Left forelimb (tissue), 1 donor: ENCODE measurements at regions not wholly inside any gene's neighbourhood (a gene's known extent, or its start where the extent isn't known, plus 50 kb on each side); places are given as distances from the start of the nearest gene placed in this dataset.
"Not testable (repeated sequence)": the region's sequence is repeated elsewhere in the genome, so short reads cannot be mapped to it uniquely, and the experiment has no call there.

Experiments
- DNase-seq: peaks from one replicate; pipeline ENCODE4 v3.0.0-alpha.2; 2018; ENCODE audit warnings: low spot score

DNA sequence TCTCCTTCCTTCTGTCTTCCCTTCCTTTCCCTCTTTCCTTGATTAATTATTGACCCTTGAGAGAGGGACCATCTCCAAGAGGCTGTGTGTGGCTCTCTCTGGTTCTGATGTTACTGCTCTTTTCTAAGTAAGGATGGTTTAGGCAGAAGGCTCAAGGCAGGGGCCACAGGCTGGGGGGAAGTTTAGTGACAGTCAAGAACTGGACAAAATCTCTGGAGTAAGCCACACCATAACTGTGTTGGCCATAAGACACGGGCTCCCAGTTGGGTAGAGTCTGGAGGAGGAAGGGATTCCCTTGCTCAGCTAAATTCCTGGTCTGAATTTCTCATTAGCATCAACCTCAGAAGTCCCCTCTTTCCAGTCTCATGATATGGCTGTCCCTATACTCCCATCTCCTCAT, 74.7 kb downstream of the BUD13 start:
- DNase-seq, result no peak

DNA sequence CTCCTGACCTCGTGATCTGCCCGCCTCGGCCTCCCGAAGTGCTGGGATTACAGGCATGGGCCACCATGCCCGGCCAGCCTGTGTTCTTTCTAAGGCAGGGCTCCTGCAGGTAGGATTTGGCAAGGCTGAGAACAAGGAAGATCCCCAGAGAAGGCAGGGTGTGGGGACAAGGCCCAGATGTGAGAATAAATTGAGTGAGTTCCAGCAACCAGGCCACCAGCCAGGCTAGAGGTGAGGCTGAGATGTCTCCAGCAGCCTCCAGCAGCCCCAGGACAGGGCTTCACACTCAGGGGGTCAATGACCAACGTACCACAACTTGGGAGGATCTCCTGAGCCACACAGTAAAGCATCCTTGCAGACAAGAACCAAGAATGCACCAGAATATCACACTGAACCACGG, 75.1 kb downstream of the BUD13 start:
- no peak for DNase-seq

DNA sequence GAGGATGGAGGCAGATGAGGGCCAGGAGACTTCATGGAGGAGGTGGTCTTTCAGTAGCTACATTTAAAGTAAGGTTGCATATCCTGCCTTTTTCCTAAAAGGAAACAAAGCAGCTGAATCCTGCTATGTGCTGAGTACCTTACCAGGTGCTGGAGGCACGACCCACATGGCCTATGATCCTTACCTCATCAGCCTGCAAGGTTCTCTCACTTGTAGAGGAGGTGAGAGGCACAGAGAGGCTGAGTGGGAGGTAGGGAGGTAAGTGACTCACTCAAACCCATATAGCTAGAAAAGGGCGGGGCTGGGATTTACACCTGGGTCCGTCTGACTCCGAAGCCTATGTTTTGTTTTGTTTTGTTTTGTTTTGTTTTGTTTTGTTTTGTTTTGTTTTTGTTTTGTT, 75.8 kb downstream of the BUD13 start:
- DNase-seq, result no peak

DNA sequence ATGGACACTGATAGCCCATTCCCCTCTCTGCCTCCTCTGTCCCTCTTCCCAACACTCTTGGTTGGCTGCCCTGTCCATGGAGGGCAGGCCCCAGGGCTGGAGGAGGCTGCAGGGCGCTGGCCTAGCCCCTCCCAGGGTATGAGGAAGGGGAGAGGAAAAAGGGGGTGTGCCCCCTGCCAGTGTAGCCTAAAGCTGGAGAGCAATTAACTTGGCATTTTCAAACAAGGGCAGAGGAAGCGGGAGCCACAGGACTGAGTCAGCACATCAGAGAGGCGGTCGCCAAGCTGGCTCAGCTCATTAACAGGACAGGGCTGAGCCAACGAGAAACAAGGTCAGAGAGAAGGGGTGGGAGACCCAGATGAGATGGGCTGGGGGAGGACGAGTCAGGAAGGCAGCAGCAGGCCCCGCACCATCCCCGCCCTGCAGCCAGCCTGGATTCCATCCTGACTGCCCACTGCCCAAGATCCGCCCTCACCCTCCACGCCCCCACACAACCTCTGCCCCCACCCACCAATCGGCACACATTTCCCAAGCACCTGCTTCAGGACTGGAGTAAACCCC, 76.3 kb downstream of the BUD13 start:
- DNase-seq, result no peak

DNA sequence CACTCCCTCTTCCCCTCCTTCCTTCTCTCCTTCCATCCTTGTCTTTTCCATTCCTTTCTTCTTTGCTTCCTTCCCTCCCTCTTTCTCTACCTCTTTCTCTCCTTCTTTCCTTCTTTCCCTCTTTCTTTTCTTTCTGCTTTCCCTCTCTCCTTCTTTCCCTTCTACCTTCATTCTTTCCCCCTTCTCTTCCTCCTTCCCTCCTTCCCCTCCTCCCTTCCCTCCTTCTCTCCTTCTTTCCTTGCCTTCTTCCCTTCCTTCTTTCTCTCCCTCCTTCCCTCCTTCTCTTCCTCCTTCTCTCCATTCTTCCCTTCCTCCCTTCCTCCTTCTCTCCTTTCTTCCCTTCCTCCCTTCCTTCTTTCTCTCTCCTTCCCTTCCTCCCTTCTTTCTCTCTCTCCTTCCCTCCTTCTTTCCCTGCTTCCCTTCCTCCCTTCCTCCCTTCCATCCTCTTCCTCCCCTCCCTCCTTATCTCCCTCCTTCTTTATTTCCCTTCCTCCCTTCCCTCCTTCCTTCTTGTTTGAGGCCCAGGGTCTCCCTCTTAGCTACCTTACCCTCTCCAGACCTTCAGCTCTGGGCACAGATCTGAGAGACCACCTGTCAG, 77.0 kb downstream of the BUD13 start:
- DNase-seq, result no peak

DNA sequence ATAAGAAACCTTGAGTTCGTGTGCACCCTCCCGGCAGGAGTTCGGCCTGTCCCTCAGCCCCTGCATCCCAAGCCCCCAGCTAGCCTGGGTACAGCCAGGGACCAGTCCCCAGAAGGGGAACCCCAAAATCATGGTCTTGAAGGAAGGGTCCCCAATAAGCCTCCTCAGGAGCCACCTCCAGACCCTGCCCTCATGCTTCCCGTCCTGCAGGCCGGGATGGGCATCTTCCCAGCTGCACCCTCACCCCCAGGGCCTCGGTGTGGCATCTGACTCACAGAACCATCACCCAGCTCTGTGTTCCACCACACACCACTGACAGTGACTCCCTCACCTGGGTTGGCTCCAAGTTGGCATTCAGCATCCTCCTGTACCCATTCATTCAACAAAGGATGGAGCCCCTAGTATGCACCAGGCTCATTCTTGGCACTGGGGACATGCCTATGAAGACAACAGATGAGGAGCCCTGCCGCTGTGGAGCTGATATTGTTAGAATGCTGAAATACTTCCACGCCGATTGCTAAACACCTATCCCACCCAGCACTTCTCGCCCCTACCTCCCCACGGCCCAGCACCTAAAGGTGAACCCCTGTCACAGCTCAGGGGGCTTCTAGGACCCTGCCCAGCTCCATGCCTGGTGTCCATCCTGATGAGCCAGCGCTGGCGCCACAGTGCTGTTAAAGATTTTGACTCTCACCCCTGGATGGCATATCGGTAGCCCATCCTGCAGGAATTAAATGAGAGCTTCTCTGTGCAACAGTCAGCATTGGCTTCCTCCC, 77.8 kb downstream of the BUD13 start:
- no peak for DNase-seq

DNA sequence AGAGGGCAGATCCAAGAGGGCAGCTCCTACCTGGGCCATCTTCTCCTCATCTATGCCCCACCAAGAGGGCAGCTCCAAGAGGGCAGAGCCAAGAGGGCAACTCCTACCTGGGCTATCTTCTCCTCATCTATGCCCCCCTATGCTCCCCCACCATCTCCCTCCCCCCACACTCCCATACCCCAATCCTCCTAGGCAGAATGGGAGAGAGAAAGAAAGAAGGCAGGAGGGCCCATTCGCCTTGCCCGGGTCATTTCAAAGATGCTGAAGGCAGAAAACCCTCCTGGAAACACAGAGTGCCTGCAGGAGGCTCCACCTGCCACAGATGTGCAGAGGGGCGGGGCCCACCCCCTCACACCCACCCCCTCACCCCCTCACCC, 78.5 kb downstream of the BUD13 start:
- no peak for DNase-seq

DNA sequence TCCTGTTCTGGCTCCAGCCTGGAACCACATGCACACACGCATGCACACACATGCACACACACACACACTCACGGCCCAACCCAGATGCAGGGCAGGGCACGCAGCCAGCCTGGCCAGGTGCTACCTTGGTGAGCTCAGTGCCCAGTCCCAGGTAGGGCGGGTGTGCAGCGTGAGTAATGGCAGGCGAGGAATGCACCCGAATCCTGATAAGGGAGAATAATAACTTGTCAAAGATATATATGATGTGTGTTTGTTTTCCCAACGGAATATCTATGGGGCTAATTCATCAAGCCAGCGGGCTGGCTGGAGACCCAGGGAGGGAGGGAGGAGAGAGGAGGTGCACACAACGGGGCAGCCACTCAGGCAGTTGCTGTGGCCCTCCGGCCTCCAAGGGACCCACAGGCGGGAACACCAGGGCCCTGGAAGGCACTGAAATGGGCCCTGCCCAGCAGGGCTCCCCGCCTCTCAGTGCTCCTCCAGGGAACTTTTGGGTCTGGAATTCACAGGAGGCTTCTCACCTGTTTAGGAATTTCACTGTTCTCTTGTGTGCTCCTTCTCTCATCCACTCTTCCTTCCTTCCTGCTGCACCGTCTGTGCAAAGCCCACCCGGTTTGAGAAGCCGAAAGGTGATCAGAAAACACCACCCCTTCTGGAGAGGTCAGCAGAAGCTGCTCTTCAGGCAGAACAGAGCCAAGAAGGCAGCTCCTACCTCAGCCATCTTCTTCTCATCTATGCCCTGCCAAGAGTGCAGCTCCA, 79.0 kb downstream of the BUD13 start:
- no peak for DNase-seq

DNA sequence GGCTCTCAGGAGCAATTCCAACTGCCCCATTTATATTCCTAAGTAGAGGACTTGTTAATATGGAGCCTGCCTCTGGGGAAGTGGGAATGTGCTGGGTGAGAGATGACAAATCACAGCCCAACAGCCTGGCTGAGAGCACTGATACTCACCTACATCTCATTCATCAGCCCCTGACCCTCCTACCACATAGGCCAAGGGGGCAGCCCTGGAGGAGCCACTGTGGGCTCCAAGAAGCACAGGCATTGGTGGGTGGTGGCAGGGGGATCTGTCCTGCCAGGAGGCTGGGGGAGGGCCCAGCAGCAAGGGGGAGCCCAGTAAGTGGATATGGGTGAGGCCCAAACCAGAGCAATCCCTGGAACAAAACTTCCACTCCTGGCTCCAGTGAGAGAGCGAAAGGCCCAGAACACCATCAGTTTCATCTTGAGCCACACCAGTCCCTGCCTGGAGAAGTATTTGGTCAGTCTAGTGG, 79.7 kb downstream of the BUD13 start:
- DNase-seq, result no peak

DNA sequence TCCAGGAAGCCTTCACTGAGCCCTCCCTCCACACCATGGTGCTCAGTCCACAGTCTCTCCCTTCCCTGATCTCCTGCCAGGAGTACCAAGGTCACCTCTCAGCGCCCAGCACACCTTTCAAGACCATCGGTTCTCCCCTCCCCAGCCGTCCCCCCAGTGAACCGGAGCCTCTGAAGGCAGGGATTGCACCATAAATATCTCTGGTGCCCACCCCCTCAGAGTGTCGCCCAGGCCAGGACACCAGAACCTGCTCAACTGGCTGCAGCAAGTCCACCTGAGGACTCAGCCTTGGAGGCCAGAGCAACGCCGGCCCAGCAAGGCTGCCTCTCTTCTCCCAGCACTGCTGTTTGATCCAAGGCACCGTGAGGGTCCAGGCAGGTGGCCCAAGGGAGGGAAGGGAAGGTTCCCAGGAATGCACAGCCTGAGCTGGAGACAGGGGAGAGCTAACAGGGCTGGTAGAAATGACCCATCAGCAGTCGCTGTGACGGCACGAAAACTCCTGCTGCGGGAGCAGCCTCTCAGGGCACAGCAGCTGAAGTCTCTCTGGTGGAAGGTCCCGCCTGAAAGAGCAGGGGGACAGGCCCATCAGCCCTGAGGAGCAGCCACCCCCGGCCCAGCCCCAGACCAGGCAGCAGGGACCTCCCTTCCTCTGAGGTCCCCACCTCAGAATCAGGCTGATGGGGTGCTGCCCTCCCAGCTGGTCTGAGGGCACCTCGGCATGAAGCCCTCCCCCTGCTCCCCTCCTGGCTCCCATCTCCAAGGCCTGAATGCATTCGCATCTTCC, 80.3 kb downstream of the BUD13 start:
- DNase-seq, result no peak

DNA sequence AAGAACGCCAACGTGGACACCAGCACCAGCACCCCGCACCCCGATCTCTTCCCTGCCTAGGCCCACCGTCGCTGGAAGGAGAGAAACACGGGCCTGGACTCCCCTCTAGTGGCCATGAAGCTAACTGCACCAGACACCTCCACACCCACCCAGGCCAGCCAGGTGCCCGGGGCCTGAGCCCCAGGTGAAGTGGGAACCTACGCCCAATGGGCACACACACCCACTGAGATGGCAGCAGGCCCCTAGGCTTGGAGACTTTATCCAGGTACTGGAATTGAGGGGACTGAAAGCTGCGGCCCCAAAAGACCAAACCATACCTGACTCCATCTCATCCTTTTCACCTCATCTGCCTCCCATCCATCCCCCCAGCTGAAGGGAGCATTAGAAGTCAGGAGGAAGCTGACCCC, 81.0 kb downstream of the BUD13 start:
- DNase-seq, result no peak

DNA sequence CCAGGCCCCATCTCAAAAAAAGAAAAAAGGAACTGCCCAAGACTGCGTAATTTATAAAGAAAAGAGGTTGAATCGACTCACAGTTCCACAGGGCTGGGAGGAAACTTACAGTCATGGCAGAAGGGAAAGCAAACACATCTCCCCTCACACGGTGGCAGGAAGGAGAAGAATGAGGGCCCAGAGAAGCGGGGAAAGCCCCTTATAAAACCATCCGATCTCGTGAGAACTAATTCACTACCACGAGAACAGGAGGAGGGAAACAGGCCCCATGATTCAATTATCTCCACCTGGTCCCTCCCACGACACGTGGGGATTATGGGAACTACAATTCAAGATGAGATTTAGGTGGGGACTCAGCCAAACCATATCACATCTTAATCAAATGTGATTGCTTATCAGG, 82.2 kb downstream of the BUD13 start:
- DNase-seq, result no peak

DNA sequence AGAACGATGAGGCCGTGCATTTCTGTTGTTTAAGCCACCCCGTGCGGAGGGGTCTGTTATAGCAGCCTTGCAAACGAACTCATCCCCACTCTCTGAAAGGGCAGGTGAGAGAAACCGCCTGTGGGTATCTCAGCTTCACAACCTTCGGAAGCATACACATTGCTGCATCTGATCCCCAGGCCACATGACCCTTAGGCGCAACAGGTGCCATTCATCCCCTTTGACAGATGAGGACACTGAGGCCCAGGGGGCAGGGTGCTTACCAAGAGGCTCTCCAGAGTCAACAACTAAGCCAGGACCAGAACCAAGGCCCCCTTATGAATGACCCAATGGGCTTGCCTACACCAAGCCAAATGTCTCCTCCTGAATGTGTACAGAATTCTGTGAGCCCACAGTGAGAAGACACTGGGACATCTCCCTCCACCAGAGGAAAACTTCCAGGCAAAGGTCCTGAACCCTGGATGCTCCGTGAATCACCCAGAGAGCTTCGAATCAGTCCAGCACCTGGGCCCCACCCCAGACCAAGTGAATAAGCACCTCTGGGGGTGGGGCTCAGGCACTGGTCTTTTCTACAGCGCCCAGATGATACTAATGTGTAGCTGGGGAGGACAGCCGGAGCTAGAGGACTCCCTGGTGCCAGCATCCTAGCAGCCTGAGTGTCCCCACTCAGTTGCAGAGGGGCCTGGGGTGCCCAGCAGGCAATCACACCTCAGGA, 83.2 kb downstream of the BUD13 start:
- no peak for DNase-seq

DNA sequence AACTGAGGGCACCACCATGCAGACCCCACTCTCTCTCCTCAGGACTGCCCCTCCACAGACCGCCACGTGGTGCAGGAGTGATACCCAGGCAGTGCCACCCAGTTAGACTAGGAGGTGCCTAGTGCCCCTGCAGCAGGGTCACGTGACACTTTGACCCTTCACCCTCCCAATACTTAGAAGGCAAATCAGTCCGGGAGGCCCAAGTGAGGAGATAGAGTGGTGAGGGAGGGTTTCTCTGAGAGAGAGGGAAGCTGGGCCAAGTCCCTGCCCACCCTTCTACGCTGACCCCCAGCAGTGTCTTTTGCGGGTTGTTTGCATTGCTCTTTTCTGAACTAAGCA, 84.6 kb downstream of the BUD13 start:
- no peak for DNase-seq

DNA sequence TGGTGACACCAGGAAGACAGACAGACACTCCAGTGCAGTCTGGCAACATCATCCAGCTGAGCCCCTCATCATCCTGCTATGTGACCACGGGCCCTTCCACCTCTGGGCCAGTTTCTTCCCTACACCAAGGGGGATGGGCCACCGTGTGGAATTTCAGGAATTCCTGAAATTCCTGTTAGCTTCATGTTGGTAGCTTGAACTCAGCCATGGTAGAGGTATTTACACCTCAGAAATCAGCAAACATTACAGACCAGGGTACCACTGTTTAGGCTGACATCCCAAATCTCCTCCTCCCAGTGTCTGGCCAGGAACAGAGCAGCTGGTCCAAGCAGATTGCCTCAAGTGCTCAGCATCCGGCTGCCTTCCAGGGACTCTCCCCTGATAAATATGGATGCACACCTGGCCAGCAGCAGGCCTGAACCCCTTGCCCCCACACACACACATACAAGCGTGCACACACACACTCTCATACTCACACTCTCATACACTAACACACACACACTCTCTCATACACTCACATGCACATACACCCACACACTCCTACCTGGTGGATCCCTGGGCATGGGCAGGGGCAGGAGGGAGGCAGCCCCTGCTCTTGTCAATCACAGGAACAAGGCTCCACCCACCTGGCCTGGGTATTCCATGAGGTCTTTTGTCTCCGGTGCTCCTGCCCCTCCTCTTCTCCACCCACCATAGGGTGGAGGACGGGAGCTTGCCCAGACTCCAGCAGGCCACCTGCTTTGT, 85.2 kb downstream of the BUD13 start:
- no peak for DNase-seq

DNA sequence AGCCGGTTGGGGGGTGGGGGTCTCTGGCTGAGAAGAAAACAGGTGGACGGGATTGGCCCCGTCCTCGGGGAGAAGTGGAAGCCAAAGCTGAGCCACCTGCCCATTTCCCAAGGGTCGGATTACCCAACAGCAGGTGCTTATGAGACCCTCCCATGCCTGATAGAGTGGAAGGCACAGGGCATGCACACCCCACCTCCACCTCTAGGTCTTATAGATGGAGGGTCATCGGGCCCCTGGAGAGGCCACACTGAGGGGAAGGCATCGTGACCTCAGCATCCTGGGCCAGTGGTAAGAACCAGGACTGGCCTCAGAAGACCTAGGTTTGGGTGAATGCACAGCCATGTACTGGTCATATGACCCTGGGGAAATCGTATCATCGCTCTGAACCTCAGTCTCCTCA, 85.9 kb downstream of the BUD13 start:
- no peak for DNase-seq

DNA sequence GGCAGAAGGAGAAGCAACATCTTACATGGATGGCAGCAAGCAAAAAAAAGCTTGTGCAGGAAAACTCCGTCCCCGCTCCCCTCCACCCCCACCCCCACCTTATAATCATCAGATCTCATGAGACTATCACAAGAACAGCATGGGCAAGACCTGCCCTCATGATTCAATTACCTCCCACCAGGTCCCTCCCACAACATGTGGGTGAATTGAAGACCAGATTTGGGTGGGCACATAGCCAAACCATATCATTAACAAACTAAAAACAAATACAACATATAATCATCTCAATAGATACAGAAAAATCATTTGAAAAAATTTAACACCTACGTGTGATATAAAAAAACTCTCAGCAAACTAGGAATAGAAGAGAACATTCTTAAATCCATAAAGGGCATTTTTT, 88.8 kb downstream of the BUD13 start:
- no peak for DNase-seq

DNA sequence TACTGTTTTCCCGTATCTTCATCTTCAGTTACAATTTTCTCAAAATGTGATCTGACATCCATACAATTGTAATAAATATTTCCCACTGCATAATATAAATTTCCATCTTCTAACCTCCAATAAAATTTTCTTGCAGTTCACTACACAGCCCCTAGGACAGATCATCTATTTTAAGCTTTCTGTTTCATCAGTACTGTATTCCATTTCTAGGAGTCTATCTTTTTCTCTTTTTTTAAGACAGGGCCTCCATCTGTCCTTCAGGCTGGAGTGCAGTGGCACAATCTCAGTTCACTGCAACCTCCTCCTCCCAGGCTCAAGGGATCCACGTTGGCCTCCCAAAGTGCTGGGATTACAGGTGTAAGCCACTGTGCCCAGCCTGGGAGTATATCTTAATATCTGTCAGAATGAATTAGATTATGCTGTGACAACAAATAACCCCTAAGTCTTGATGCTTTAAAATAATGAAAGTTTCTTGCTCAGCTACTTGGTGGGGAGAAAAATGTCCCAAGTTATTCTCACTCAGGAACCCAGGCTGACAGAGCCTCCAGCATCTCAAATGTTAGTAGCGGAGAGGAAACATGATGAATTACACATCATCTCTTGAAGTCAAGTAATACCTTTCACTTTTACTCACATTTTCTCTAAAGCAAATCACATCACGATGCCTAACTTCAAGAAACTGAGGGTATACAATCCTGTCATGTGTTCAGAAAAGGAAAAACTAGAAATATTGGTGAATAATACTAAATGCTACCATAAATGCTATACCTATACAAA, 92.2 kb downstream of the BUD13 start:
- DNase-seq, result no peak

DNA sequence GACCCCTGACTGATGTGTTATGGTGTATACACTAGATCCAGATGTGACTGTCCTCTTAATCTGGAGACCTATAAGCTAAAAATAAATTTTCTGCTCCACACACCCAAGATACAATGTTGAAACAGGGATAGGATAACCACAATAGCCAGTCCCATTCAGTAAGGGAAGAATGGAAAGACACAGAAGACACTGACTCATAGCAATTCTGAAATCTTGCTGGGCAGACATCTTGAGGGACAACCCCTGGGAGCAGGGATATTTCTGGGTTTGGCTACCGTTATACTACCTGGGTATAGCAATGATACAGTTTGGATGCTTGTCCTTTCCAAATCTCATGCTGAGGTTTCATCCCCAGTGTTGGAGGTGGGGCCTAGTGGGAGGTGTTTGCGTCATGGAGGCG, 93.9 kb downstream of the BUD13 start:
- DNase-seq, result no peak

DNA sequence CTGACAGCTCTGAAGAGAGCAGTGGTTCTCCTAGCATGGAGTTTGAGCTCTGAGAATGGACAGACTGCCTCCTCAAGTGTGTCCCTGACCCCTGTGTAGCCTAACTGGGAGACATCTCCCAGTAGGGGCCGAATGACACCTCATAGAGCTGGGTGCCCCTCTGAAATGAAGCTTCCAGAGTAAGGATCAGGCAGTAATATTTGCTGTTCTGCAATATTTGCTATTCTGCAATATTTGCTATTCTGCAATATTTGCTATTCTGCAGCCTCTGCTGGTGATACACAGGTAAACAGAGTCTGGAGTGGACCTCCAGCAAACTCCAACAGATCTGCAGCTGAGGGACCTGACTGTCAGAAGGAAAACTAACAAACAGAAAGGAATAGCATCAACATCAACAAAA, 105.5 kb downstream of the BUD13 start:
- DNase-seq, result not testable (repeated sequence)
